ENCODE measurements at regions not wholly inside any gene's neighbourhood (a gene's known extent, or its start where the extent isn't known, plus 50 kb on each side); places are given as distances from the start of the nearest gene placed in this dataset.

DNA sequence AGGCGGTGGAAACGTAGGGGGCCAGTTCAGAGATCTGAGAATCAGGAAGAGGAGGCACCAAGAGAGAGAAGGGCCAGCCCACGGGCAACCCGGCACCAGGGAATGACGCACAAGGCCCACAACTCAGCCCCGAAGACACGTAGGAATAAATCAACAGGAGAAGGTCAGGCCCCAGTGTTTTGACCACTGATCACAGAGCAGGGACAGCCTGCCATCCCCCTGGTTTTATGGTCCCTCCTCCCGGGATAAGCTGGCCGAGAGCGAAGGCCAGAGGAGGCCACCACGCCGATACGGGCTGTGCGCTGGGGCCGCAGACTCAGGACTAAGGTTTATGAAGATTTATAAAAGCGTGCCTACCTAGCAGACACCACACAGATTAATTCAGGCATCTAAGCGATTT lies 341.4 kb downstream of the ZNF516 start:
- 89 to 91% methylated on average over 17 of the region's 17 CpGs for WGBS, 2 donors
- ATAC-seq (ENCODE audit: low FRiP score in 2 of 2): no peak

DNA sequence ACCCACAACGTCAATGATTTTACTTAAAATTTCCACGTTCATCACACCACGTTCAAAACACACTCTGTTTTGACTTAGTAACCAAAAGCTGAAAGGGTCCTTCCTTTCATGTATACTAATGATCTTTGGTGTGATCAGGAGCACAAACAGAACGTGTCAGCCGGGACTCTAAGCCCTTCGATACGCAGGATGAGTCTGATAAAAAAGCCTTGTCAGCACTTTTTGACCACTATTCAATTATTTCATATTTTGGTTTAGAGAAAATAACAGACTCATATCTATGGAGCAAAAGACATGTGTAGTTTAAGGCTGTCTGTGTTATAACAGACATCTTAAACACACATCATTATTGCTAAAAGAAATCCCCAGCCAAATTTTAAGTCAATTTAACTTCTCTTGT lies 345.3 kb downstream of the ZNF516 start:
- ATAC-seq (ENCODE audit: low FRiP score in 2 of 2) (no peak), DNase-seq (no peak)
- H3K4me3 ChIP-seq: no peak overlapping the region
- no peaks in the 10 kb centered on the region for H3K4me1 ChIP-seq
- TF ChIP-seq POLR2AphosphoS5 (IDR thresholded peaks at IDR 0.05) (no peak), POLR2A (IDR thresholded peaks at IDR 0.05) (no peak), EP300 (IDR thresholded peaks at IDR 0.05) (no peak)
- TF ChIP-seq, protein P1, sequence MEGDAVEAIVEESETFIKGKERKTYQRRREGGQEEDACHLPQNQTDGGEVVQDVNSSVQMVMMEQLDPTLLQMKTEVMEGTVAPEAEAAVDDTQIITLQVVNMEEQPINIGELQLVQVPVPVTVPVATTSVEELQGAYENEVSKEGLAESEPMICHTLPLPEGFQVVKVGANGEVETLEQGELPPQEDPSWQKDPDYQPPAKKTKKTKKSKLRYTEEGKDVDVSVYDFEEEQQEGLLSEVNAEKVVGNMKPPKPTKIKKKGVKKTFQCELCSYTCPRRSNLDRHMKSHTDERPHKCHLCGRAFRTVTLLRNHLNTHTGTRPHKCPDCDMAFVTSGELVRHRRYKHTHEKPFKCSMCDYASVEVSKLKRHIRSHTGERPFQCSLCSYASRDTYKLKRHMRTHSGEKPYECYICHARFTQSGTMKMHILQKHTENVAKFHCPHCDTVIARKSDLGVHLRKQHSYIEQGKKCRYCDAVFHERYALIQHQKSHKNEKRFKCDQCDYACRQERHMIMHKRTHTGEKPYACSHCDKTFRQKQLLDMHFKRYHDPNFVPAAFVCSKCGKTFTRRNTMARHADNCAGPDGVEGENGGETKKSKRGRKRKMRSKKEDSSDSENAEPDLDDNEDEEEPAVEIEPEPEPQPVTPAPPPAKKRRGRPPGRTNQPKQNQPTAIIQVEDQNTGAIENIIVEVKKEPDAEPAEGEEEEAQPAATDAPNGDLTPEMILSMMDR (IDR thresholded peaks at IDR 0.05): no peak
- H3K36me3 ChIP-seq: no peaks in the 10 kb centered on the region
- no peaks in the 10 kb centered on the region for H3K27me3 ChIP-seq
- no peak overlapping the region for H3K27ac ChIP-seq
- WGBS, 2 donors: 81 to 85% methylated on average over 7 of the region's 7 CpGs
- no peaks in the 10 kb centered on the region for H3K9me3 ChIP-seq

More for the DNA sequence above, 341.4 kb downstream of the ZNF516 start:
- TF ChIP-seq, protein P1 (IDR thresholded peaks at IDR 0.05): no peak
- no peak for TF ChIP-seq POLR2AphosphoS5 (IDR thresholded peaks at IDR 0.05)
- no peak for TF ChIP-seq EP300 (IDR thresholded peaks at IDR 0.05)
- TF ChIP-seq POLR2A (IDR thresholded peaks at IDR 0.05): no peak
- no peaks in the 10 kb centered on the region for H3K4me1 ChIP-seq
- peak in 1 of 2 donors; percentile 29 for DNase-seq
- H3K9me3 ChIP-seq: no peaks in the 10 kb centered on the region
- H3K4me3 ChIP-seq: no peak overlapping the region
- no peaks in the 10 kb centered on the region for H3K36me3 ChIP-seq
- H3K27me3 ChIP-seq: no peaks in the 10 kb centered on the region
- no peak overlapping the region for H3K27ac ChIP-seq

DNA sequence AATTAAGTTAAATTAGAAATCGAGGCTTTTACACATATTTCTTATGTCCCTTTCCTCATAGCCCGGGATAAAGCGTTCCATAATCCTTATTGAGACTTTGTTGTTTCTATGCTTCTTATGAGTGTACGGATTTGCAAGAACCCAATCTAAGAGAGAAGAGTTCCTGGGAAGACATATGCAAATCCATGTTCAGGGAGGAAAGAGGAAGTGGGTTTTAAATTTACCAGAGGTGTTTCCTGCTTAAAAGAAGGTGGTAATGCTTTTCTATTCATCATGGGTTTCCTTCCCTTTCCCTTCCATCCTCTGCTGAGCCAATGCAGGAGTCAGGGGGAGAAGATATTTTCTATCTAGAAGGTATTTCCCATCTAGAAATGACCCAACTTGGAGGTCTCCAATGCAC lies 345.8 kb downstream of the ZNF516 start:
- TF ChIP-seq POLR2AphosphoS5 (IDR thresholded peaks at IDR 0.05) (no peak), EP300 (IDR thresholded peaks at IDR 0.05) (no peak), POLR2A (IDR thresholded peaks at IDR 0.05) (no peak)
- TF ChIP-seq, protein P1 (IDR thresholded peaks at IDR 0.05): no peak
- WGBS, 2 donors: 87 to 88% methylated on average over 4 of the region's 4 CpGs
- ATAC-seq (ENCODE audit: low FRiP score in 2 of 2): no peak

DNA sequence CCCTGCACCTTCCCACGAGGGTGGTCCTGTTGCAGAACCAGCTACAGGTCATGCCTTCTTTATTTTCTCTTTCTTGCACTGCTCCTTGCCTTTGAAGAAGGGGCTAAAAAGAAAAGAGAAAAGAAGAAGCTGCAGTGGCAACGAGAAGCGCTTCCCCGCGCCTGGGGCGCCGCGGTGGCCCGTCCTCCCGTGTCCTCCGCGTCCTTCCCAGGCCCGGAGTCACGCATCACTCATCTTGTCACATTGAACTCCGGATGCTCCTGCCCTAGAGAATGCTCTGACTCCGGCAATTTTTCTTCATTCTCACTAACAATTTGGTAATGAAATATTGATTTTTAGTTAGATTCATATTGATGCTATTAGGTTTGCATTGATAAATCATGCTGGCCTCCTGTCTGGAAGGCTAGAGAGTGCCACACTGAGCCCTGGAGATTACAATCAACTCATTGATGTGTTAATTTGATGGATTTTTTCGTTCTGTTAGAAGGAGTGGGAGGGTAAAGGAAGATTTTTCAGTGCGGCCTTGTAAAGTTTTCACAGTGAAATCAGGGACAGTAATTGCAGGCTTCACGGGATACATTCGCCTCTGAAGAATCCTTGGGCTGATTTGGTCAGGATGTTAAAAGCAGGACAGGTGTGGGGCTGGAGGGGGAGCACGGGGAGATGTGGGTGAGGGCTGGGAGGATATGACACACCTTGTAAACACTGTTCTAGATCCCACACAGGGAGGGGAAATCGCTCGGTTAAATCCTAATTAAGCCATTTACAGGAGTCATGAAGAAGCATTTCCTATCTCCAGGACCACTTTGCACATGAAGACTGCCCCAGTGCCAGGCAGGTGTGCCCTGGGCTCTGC lies 349.3 kb downstream of the ZNF516 start:
- WGBS, 2 donors: 78% methylated on average over 23 of the region's 23 CpGs

More for the DNA sequence above, 345.8 kb downstream of the ZNF516 start:
- Histone ChIP-seq H3K27ac (no peak overlapping the region), H3K27me3 (no peaks in the 10 kb centered on the region), H3K4me1 (no peaks in the 10 kb centered on the region), H3K9me3 (no peaks in the 10 kb centered on the region), H3K4me3 (no peak overlapping the region), H3K36me3 (no peaks in the 10 kb centered on the region)
- no peak for DNase-seq

More for the DNA sequence above, 349.3 kb downstream of the ZNF516 start:
- Histone ChIP-seq H3K27ac (no peak overlapping the region), H3K4me3 (no peak overlapping the region), H3K4me1 (no peaks in the 10 kb centered on the region), H3K27me3 (no peaks in the 10 kb centered on the region), H3K9me3 (no peaks in the 10 kb centered on the region), H3K36me3 (no peaks in the 10 kb centered on the region)
- TF ChIP-seq POLR2AphosphoS5 (IDR thresholded peaks at IDR 0.05) (no peak), EP300 (IDR thresholded peaks at IDR 0.05) (no peak), POLR2A (IDR thresholded peaks at IDR 0.05) (no peak)
- TF ChIP-seq, protein P1 (IDR thresholded peaks at IDR 0.05): no peak
- no peak for ATAC-seq (ENCODE audit: low FRiP score in 2 of 2)
- peak in 1 of 2 donors; percentile 75 for DNase-seq
